GM21619 (cell line): ENCODE measurements at regions not wholly inside any gene's neighbourhood (a gene's known extent, or its start where the extent isn't known, plus 50 kb on each side); places are given as distances from the start of the nearest gene placed in this dataset.
"Not testable (repeated sequence)": the region's sequence is repeated elsewhere in the genome, so short reads cannot be mapped to it uniquely, and the experiment has no call there.

Experiments
- ATAC-seq: cut with Tn5 transposase; IDR thresholded peaks from one replicate; pipeline ENCODE4 v1.9.1; 2021; ENCODE audit not compliant: unreplicated experiment

GRCh38 chr9:1907465-1907864, 107.7 kb upstream of the SMARCA2 start:
- no peak for ATAC-seq

GRCh38 chr9:1909322-1909721, 105.8 kb upstream of the SMARCA2 start:
- ATAC-seq, result no peak

GRCh38 chr9:1910269-1910811, 104.8 kb upstream of the SMARCA2 start:
- no peak for ATAC-seq

- ATAC-seq, result no peak
Measured at GRCh38 chr9:1913631-1914330, 101.4 kb upstream of the SMARCA2 start.

GRCh38 chr9:1916095-1916494, 99.1 kb upstream of the SMARCA2 start:
- ATAC-seq, result no peak

GRCh38 chr9:1916655-1917054, 98.5 kb upstream of the SMARCA2 start:
- no peak for ATAC-seq

- ATAC-seq, result no peak
Measured at GRCh38 chr9:1917396-1917935, 97.7 kb upstream of the SMARCA2 start.

- ATAC-seq, result no peak
Measured at GRCh38 chr9:1918108-1918507, 97.0 kb upstream of the SMARCA2 start.

GRCh38 chr9:1918622-1919021, 96.5 kb upstream of the SMARCA2 start:
- ATAC-seq, result no peak

GRCh38 chr9:1919229-1919628, 95.9 kb upstream of the SMARCA2 start:
- ATAC-seq, result no peak

GRCh38 chr9:1920386-1920785, 94.8 kb upstream of the SMARCA2 start:
- no peak for ATAC-seq

GRCh38 chr9:1922026-1922425, 93.1 kb upstream of the SMARCA2 start:
- ATAC-seq, result no peak

- no peak for ATAC-seq
Measured at GRCh38 chr9:1927546-1927945, 87.6 kb upstream of the SMARCA2 start.

- no peak for ATAC-seq
Measured at GRCh38 chr9:1929134-1929533, 86.0 kb upstream of the SMARCA2 start.

- no peak for ATAC-seq
Measured at GRCh38 chr9:1929722-1930244, 85.4 kb upstream of the SMARCA2 start.

GRCh38 chr9:1930245-1930736, 84.9 kb upstream of the SMARCA2 start:
- not testable (repeated sequence) for ATAC-seq

GRCh38 chr9:1938135-1938534, 77.0 kb upstream of the SMARCA2 start:
- no peak for ATAC-seq

GRCh38 chr9:1938675-1939170, 76.4 kb upstream of the SMARCA2 start:
- ATAC-seq, result no peak

- ATAC-seq, result peak; percentile 37
Measured at GRCh38 chr9:1939466-1939865, 75.7 kb upstream of the SMARCA2 start.

- peak; percentile 89 for ATAC-seq
Measured at GRCh38 chr9:1939926-1940368, 75.2 kb upstream of the SMARCA2 start.

GRCh38 chr9:1941989-1942388, 73.2 kb upstream of the SMARCA2 start:
- no peak for ATAC-seq
